Stomach (tissue), 4 donors: ENCODE measurements at regions not wholly inside any gene's neighbourhood (a gene's known extent, or its start where the extent isn't known, plus 50 kb on each side); places are given as distances from the start of the nearest gene placed in this dataset.

Experiments
- CTCF ChIP-seq, 7 experiments: fragments of 450-650 bp in 4 of 7; fragments of 200-600 bp in 3 of 7; sonication (generic) in 3 of 7; IDR thresholded peaks; one replicate each; pipeline ENCODE4 v1.5.1; 2016 to 2019; ENCODE audit warnings: antibody characterized with exemption in 7 of 7, control low read depth in 2 of 7, mild to moderate bottlenecking in 1 of 7
- POLR2A ChIP-seq, 4 donors: fragments of 450-650 bp; IDR thresholded peaks; one replicate each; pipeline ENCODE4 v1.6.1; 2016; ENCODE audit warnings: antibody characterized with exemption in 4 of 4, control low read depth in 2 of 4, mild to moderate bottlenecking in 1 of 4, moderate library complexity in 1 of 4

- peak in 1 of 7 experiments; percentile 9 for TF ChIP-seq CTCF (IDR thresholded peaks at IDR 0.05)
- TF ChIP-seq POLR2A (IDR thresholded peaks at IDR 0.05), result no peak
Measured at GRCh38 chr1:25168193-25169071, 63.9 kb downstream of the SYF2 start.
